ENCODE measurements at regions not wholly inside any gene's neighbourhood (a gene's known extent, or its start where the extent isn't known, plus 50 kb on each side); places are given as distances from the start of the nearest gene placed in this dataset.
"Not testable (repeated sequence)": the region's sequence is repeated elsewhere in the genome, so short reads cannot be mapped to it uniquely, and the experiment has no call there.

DNA sequence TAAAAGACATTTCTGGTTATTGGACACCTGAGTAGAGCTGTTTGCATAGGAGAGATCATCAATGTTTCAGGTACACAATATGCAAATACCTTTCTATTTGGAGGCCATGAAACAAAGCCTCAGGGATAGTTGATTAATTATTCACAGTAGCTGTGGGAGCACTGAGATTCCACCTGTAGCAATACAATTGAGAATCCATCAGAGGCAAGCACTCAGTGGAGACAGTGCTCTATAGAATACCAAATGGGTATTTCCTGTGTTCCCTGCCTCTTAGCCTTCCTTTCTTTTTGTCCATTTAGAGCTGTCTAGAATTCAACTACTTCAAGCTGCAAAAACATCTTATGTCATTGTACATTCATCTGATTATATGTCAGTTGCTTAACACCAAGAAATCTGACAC lies 1754.0 kb upstream of the ACO1 start:
- no peak for DNase-seq

- not testable (repeated sequence) for DNase-seq
These were observed 1737.8 kb upstream of the ACO1 start for GRCh38 chr9:30646639-30647038.

- DNase-seq = no peak
These were observed 1722.5 kb upstream of the ACO1 start for GRCh38 chr9:30661925-30662324.

DNA sequence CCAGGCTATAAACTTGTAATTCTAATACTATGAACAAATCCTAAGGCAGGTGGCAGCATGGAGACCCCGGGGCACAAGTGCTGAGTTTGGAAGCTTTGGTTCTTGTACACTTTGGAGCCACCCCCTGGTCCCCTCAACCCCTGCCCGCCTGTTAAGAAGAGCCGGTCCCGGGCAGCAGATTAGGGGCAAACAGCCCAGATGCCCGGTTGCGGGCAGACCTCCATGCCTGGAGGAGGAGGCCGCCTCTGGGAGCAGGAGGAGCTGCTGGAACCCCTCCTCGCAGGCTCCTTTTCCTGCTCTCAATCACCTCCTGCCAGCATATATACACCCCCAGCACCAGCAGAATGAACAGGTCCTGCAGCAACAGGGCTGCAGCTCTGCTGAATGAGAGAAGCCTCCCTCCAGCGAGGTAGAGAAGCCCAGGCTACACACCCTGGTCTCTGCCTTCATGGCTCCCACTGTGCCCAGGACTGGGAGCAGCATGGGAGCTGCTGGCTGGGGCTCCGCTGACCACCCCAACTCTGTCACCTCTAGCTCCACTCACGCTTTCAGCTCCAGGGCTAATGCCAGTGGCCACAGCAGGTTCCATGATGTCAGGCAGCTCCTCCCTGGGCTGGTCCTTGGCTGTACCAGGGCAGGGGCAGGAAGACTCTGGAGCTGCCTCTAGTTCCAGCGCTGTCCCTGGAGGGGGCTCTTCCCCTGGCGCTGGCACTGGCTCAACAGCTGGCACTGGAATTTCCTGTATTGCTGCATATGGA lies 1713.5 kb upstream of the ACO1 start:
- no peak for DNase-seq

DNA sequence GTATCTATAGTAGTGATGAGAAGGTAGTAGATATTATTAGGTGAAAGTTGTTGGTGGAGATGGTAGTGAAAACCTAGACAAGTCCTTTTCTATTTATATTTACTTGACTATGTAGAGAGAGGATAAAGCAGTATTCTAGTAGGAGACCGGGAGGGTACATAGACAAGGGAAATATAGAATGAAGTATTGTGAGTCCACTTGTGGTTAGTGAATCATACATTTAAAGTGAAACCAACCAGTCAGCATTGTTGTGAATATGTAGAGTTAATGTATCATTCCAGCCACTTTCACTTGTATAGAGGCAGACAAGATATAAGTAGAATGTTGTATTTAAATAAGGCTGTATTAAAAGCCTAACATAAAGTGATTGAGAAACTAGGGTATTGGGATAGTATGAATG lies 1711.3 kb upstream of the ACO1 start:
- DNase-seq = no peak

DNA sequence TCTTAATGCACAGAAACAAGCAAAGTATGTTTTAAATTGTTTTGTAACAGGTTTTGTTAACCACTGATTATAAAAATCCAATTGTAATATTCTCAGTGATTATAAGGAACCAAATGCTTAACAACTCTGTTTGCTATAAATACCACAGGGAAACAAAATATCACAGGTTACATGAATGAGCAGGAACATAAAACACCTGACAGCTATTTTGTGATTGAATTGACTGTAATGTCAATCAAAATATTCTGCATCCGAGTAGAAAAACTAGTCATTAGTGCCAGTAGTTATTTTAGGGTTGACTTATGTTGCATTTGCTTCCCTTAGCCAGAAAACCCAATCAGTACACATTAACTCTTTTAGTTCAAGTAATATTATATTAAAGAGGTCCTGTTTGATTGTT lies 1707.8 kb upstream of the ACO1 start:
- DNase-seq = no peak

- no peak for DNase-seq
These were observed 1707.2 kb upstream of the ACO1 start for GRCh38 chr9:30677221-30677620.

- DNase-seq = no peak
These were observed 1695.6 kb upstream of the ACO1 start for GRCh38 chr9:30688801-30689200.

GRCh38 chr9:30697958-30698357 lies 1686.5 kb upstream of the ACO1 start:
- no peak for DNase-seq

- no peak for DNase-seq
These were observed 1672.9 kb upstream of the ACO1 start for GRCh38 chr9:30711591-30711990.

- no peak for DNase-seq
These were observed 1671.2 kb upstream of the ACO1 start for GRCh38 chr9:30713243-30713642.

- DNase-seq = no peak
These were observed 1670.1 kb upstream of the ACO1 start for GRCh38 chr9:30714389-30714788.

GRCh38 chr9:30718483-30718882 lies 1666.0 kb upstream of the ACO1 start:
- DNase-seq = no peak

GRCh38 chr9:30722065-30722464 lies 1662.4 kb upstream of the ACO1 start:
- no peak for DNase-seq

DNA sequence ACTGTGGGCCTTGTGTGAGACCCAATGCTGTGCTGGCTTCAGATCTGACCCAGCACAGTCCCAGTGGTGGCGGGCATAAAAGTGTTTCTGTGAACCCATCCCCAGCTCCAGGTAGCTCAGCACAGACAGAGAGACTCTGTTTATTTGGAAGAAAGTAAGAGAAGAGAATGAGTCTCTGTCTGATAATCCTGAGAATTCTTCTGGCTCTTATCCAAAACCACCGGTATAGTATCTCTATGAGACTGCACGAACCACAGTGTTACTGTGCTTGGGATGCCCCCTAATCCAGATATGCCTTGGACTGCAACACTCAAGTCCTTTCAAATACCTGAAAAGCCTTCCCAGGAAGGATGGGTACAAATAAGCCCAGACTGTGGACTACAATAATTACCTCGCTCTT lies 1660.8 kb upstream of the ACO1 start:
- no peak for DNase-seq

- DNase-seq = no peak
These were observed 1652.4 kb upstream of the ACO1 start for GRCh38 chr9:30732060-30732459.

GRCh38 chr9:30744871-30745270 lies 1639.6 kb upstream of the ACO1 start:
- DNase-seq = no peak

GRCh38 chr9:30746589-30746988 lies 1637.9 kb upstream of the ACO1 start:
- DNase-seq = no peak

GRCh38 chr9:30757723-30758122 lies 1626.7 kb upstream of the ACO1 start:
- no peak for DNase-seq

DNA sequence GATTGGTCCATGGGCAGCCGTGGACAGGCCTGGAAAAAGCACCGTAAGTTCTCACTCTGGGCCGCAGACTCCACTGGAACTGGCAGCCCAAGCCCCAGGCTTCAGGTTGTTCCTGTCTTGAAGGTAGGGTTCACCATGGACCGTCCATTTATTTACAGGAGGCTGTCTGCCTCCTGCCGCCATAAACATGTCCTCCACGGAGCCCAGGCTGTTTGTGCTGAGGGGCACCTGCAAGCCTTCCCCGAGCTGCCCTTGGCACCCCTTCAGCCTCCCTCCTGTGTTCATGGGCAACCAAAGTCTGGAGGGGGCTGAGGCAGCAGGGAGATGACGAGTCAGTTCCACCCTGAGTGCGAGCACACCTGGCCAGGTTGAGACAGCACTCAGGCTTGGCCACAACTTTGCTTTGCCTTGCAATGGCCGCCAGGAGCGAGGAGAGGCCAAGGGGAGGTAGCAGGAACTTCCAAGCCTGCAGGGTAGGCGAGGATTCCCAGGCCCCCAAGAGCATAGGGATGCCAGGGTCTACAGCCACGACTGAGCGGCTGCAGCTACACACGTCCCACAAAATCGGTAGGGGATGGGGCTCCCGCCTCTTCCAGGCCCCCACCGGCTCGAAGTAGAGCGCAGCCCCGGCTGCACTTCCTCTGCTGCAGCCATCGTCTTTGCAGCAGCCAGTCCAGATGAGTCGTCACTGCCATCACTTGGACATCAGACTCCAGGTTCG lies 1625.6 kb upstream of the ACO1 start:
- no peak for DNase-seq

GRCh38 chr9:30765318-30765717 lies 1619.1 kb upstream of the ACO1 start:
- DNase-seq = no peak

GRCh38 chr9:30771163-30771708 lies 1613.2 kb upstream of the ACO1 start:
- DNase-seq = no peak

DNA sequence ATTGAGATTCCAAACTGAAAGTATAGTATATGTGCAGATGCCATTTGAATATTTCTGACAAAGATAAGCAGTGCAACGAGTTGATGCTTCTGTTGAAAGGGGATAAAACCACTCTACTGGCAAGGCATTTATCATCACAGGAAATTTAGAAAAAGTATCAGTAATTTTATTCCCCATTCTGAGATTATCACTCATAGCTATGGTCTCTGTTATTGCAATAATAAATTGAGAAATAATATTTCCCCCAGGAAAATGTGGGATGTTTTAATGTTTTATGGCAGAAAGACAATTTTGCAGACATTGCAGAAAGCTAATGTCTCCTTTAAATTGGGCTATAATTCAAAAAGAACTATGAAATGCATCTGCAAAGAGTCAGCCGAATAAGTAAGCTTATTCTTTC lies 1612.7 kb upstream of the ACO1 start:
- no peak for DNase-seq

DNA sequence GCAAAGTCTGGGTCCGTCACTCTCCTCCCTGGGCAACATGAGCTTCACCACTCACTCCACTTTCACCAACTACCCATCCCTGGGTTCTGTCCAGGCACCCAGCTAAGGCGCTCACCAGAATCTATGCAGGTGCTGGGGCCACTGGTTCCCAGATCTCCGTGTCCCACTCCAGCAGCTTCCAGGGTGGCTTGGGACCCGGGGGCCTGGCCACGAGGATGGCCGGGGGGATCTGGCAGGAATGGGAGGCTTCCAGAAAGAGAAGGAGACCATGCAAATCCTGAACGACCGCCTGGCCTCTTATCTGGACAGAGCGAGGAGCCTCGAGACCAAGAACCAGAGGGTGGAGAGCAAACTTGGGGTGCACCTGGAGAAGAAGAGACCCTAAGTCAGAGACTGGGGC lies 1611.0 kb upstream of the ACO1 start:
- DNase-seq = no peak

All from COR-L47 (cell line).